Endothelial cell of umbilical vein (primary cell): ENCODE measurements at regions not wholly inside any gene's neighbourhood (a gene's known extent, or its start where the extent isn't known, plus 50 kb on each side); places are given as distances from the start of the nearest gene placed in this dataset.

ENCODE experiments used
- BruUV-seq: library from RNA; stranded (reverse); fragments of 400-500 nt; replicated peaks from 2 replicates; lab custom pipeline; 2021; lab: Mats Ljungman, UMichigan
- CTCF ChIA-PET: fragments of 300-600, 350-600 bp; sonication (Branson Sonifier 250); formaldehyde crosslinking; loops from one replicate; lab custom pipeline; 2021; ENCODE audit warnings: antibody characterized with exemption, inconsistent platforms; lab: Charles Lee
- POLR2A ChIA-PET: fragments of 300-600, 350-600 bp; sonication (Branson Sonifier 250); formaldehyde crosslinking; loops from one replicate; lab custom pipeline; 2021; ENCODE audit warnings: antibody characterized with exemption, inconsistent platforms; lab: Charles Lee
- DNase-seq: peaks from one replicate; pipeline ENCODE4 v3.0.0-alpha.2; 2011; ENCODE audit warnings: low read depth, low spot score
- FAIRE-seq: peaks from 2 replicates; lab custom pipeline; 2011; peaks lifted over from hg19 to GRCh38; lab: Jason Lieb, UNC
- H2AFZ ChIP-seq: 2 replicates; pipeline ENCODE4 v1.6.0; 2012; ENCODE audit warnings: low read depth, low read length, control low read depth, inconsistent platforms
- H3K27ac ChIP-seq: 2 replicates; pipeline ENCODE4 v1.5.1; 2011; ENCODE audit warnings: low read depth, mild to moderate bottlenecking, control low read depth, low read length, moderate library complexity; ENCODE audit not compliant: insufficient read depth
- H3K27me3 ChIP-seq, 2 experiments: 2 replicates each; pipeline versions ENCODE4 v1.6.0 to v1.6.1; 2011; ENCODE audit warnings: low read length in 2 of 2, mixed read lengths in 1 of 2; ENCODE audit not compliant: control insufficient read depth in 2 of 2, insufficient read depth in 2 of 2
- H3K36me3 ChIP-seq, 2 experiments: 2 replicates in 1 of 2; 3 replicates in 1 of 2; pipeline ENCODE4 v1.5.1; 2011; ENCODE audit warnings: low read length in 2 of 2, mild to moderate bottlenecking in 1 of 2, moderate library complexity in 1 of 2; ENCODE audit not compliant: control insufficient read depth in 2 of 2, insufficient read depth in 2 of 2; ENCODE audit errors: extremely low read depth in 1 of 2
- H3K4me1 ChIP-seq: 3 replicates; pipeline ENCODE4 v1.5.1; 2011; ENCODE audit warnings: mild to moderate bottlenecking, low read length; ENCODE audit not compliant: control insufficient read depth, insufficient read depth; ENCODE audit errors: extremely low read depth
- H3K4me2 ChIP-seq: 2 replicates; pipeline ENCODE4 v1.6.1; 2011; ENCODE audit warnings: low read length, control low read depth, mixed read lengths; ENCODE audit not compliant: insufficient read depth
- H3K4me3 ChIP-seq, 3 experiments: fragments of 200-600 bp in 1 of 3; sonication (generic), shearing (Covaris generic) in 1 of 3; replicated peaks in 1 of 3; 2 replicates each; pipeline ENCODE4 v1.5.1; 2011 to 2016; ENCODE audit warnings: control low read depth in 3 of 3, low read length in 3 of 3, mild to moderate bottlenecking in 2 of 3, inconsistent platforms in 1 of 3, low read depth in 1 of 3, moderate library complexity in 1 of 3; ENCODE audit not compliant: insufficient read depth in 1 of 3
- H3K79me2 ChIP-seq: 2 replicates; pipeline ENCODE4 v1.6.0; 2012; ENCODE audit warnings: low read length, inconsistent platforms; ENCODE audit not compliant: control insufficient read depth, insufficient read depth
- H3K9ac ChIP-seq: replicated peaks from 2 replicates; pipeline ENCODE3; 2011; ENCODE audit warnings: low read length, control low read depth; ENCODE audit not compliant: insufficient read depth; ENCODE audit errors: extremely low read depth
- H3K9me1 ChIP-seq: replicated peaks from 3 replicates; pipeline ENCODE4 v1.6.0; 2011; ENCODE audit warnings: mild to moderate bottlenecking, low read length; ENCODE audit not compliant: control insufficient read depth, insufficient read depth; ENCODE audit errors: extremely low read depth
- H3K9me3 ChIP-seq: replicated peaks from 2 replicates; pipeline ENCODE4 v1.5.1; 2012; ENCODE audit warnings: low read length, inconsistent platforms; ENCODE audit not compliant: control insufficient read depth, insufficient read depth
- H4K20me1 ChIP-seq: replicated peaks from 2 replicates; pipeline ENCODE3; 2011; ENCODE audit warnings: mild to moderate bottlenecking, low read length; ENCODE audit not compliant: control insufficient read depth, insufficient read depth; ENCODE audit errors: extremely low read depth
- EZH2 ChIP-seq: IDR thresholded peaks from 2 replicates; pipeline ENCODE4 v1.6.1; 2012; ENCODE audit warnings: borderline replicate concordance, low read depth, mild to moderate bottlenecking, moderate library complexity, low read length, inconsistent platforms; ENCODE audit not compliant: severe bottlenecking
- FOS ChIP-seq: IDR thresholded peaks from 2 replicates; pipeline ENCODE4 v1.6.1; 2011; ENCODE audit warnings: mild to moderate bottlenecking, low read length, moderate library complexity, borderline replicate concordance; ENCODE audit not compliant: insufficient read depth
- GATA2 ChIP-seq: IDR thresholded peaks from 2 replicates; pipeline ENCODE4 v1.7.0; 2011; ENCODE audit warnings: low read depth, mild to moderate bottlenecking, moderate library complexity, mixed read lengths, low read length; ENCODE audit not compliant: insufficient read length, insufficient read depth
- JUN ChIP-seq: IDR thresholded peaks from 2 replicates; pipeline ENCODE4 v1.6.1; 2011; ENCODE audit warnings: borderline replicate concordance, low read depth; ENCODE audit not compliant: insufficient read length, insufficient read depth
- MYC ChIP-seq: IDR thresholded peaks from one replicate; pipeline ENCODE4 v1.6.1; 2011; ENCODE audit warnings: mild to moderate bottlenecking, low read depth, low read length
- POLR2A ChIP-seq: IDR thresholded peaks from 2 replicates; pipeline ENCODE4 v1.6.1; 2012; ENCODE audit warnings: low read depth, mild to moderate bottlenecking, control low read depth, low read length
- POLR2AphosphoS5 ChIP-seq: IDR thresholded peaks from 2 replicates; pipeline ENCODE4 v1.6.1; 2012; ENCODE audit warnings: low read depth, mild to moderate bottlenecking, control low read depth, low read length, moderate library complexity; ENCODE audit not compliant: insufficient read depth
- dilution Hi-C: fragments of 300-500 bp; cut with MboI; formaldehyde crosslinking; loops from one replicate; pipeline ENCODE4 v1.15.0; 2019; ENCODE audit warnings: low sequenced_read_pairs; ENCODE audit not compliant: extremely low pct_ligation_motif_present
- intact Hi-C: fragments of 100-400 bp; cut with micrococcal nuclease; formaldehyde crosslinking; loops from one replicate; pipeline ENCODE4 v1.10.0; 2022
- TF ChIP-seq, protein P1 (sequence below): IDR thresholded peaks from 2 replicates; pipeline ENCODE4 v1.6.1; 2011; ENCODE audit not compliant: insufficient read depth, insufficient read length
- TF ChIP-seq, protein P2 (sequence below), 2 donors: IDR thresholded peaks; 1 replicate in 1 of 2; 2 replicates in 1 of 2; pipeline ENCODE4 v1.5.1; 2011; ENCODE audit warnings: low read length in 2 of 2, mild to moderate bottlenecking in 2 of 2, moderate library complexity in 2 of 2, control low read depth in 1 of 2, inconsistent platforms in 1 of 2, low read depth in 1 of 2; ENCODE audit not compliant: insufficient read depth in 1 of 2; ENCODE audit errors: extremely low read depth in 1 of 2

DNA sequence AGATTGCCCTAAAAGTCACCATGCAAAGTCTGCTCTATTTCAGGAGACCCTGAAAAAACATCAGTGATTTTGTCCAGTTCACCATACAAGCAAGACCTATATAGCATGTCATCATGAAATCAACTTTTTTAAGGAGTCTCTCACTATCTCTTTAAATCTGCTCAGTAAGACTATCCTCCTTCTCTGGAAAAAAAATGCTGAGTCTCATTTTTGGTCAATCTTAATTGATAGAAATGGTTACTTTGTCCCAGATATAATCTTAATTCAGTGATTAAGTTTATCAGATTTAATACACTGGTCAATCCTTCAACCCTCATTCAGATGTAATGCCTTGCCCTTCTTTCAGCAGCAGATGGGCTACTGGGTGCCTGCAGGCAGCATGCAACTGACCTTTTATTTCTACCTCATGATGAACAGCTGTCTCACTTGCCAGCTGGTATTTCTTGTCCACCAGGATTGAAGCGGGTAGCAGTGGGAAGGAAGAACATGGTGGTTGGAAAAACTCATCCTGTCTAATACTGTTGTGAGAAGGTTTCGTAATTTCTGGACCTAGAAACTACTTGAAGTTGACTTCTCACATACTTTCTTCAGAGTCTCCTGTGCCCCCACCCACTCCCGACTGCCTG is 375.3 kb downstream of the DNAH5 start:
- POLR2A ChIA-PET, result no interaction called here
- Histone ChIP-seq H3K27me3 (no peaks in the 10 kb centered on the region), H2AFZ (no peak overlapping the region), H3K36me3 (no peaks in the 10 kb centered on the region), H3K27ac (no peak overlapping the region), H3K9me1 (no peaks in the 10 kb centered on the region), H4K20me1 (no peaks in the 10 kb centered on the region), H3K4me3 (no peak overlapping the region), H3K79me2 (no peaks in the 10 kb centered on the region), H3K4me2 (no peak overlapping the region), H3K9me3 (no peaks in the 10 kb centered on the region), H3K4me1 (no peaks in the 10 kb centered on the region), H3K9ac (no peak overlapping the region)
- TF ChIP-seq MYC (no peak), JUN (no peak), GATA2 (no peak), EZH2 (no peak), POLR2A (no peak), POLR2AphosphoS5 (no peak), FOS (no peak)
- TF ChIP-seq, protein P1, sequence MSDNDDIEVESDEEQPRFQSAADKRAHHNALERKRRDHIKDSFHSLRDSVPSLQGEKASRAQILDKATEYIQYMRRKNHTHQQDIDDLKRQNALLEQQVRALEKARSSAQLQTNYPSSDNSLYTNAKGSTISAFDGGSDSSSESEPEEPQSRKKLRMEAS, result no peak
- TF ChIP-seq, protein P2, sequence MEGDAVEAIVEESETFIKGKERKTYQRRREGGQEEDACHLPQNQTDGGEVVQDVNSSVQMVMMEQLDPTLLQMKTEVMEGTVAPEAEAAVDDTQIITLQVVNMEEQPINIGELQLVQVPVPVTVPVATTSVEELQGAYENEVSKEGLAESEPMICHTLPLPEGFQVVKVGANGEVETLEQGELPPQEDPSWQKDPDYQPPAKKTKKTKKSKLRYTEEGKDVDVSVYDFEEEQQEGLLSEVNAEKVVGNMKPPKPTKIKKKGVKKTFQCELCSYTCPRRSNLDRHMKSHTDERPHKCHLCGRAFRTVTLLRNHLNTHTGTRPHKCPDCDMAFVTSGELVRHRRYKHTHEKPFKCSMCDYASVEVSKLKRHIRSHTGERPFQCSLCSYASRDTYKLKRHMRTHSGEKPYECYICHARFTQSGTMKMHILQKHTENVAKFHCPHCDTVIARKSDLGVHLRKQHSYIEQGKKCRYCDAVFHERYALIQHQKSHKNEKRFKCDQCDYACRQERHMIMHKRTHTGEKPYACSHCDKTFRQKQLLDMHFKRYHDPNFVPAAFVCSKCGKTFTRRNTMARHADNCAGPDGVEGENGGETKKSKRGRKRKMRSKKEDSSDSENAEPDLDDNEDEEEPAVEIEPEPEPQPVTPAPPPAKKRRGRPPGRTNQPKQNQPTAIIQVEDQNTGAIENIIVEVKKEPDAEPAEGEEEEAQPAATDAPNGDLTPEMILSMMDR (IDR thresholded peaks at IDR 0.05; ENCODE audit: extremely low read depth in 1 of 2, insufficient read depth in 1 of 2, low read depth in 1 of 2, low read length in 2 of 2), result no peak
- BruUV-seq, result no TSS peak
- intact Hi-C loops (no loop called here), dilution Hi-C loops (no loop called here)
- DNase-seq, result no peak
- CTCF ChIA-PET, result no interaction called here
- FAIRE-seq, result no peak
